ENCODE measurements at regions not wholly inside any gene's neighbourhood (a gene's known extent, or its start where the extent isn't known, plus 50 kb on each side); places are given as distances from the start of the nearest gene placed in this dataset.
"Not testable (repeated sequence)": the region's sequence is repeated elsewhere in the genome, so short reads cannot be mapped to it uniquely, and the experiment has no call there.

GRCh38 chr14:87304404-87304803 lies 688.6 kb downstream of the GALC start:
- no peak for DNase-seq

GRCh38 chr14:87286826-87287225 lies 706.2 kb downstream of the GALC start:
- no peak for DNase-seq

GRCh38 chr14:87286191-87286590 lies 706.8 kb downstream of the GALC start:
- DNase-seq, result no peak

- DNase-seq, result no peak
Measured at GRCh38 chr14:87285506-87285905, 707.5 kb downstream of the GALC start.

- DNase-seq, result no peak
Measured at GRCh38 chr14:87283547-87283946, 709.4 kb downstream of the GALC start.

- no peak for DNase-seq
Measured at GRCh38 chr14:87282266-87282665, 710.7 kb downstream of the GALC start.

GRCh38 chr14:87278415-87278814 lies 714.6 kb downstream of the GALC start:
- DNase-seq, result no peak

- DNase-seq, result no peak
Measured at GRCh38 chr14:87271331-87271730, 721.7 kb downstream of the GALC start.

- DNase-seq, result no peak
Measured at GRCh38 chr14:87268997-87269396, 724.0 kb downstream of the GALC start.

- DNase-seq, result no peak
Measured at GRCh38 chr14:87264796-87265195, 728.2 kb downstream of the GALC start.

- DNase-seq, result no peak
Measured at GRCh38 chr14:87264272-87264785, 728.7 kb downstream of the GALC start.

- DNase-seq, result no peak
Measured at GRCh38 chr14:87261621-87262020, 731.4 kb downstream of the GALC start.

- peak; percentile 80 for DNase-seq
Measured at GRCh38 chr14:87260460-87260859, 732.5 kb downstream of the GALC start.

GRCh38 chr14:87257421-87257820 lies 735.6 kb downstream of the GALC start:
- no peak for DNase-seq

- no peak for DNase-seq
Measured at GRCh38 chr14:87255058-87255457, 737.9 kb downstream of the GALC start.

- no peak for DNase-seq
Measured at GRCh38 chr14:87254331-87254874, 738.6 kb downstream of the GALC start.

- DNase-seq, result not testable (repeated sequence)
Measured at GRCh38 chr14:87253791-87254190, 739.2 kb downstream of the GALC start.

GRCh38 chr14:87252103-87252502 lies 740.9 kb downstream of the GALC start:
- DNase-seq, result no peak

GRCh38 chr14:87251011-87251410 lies 742.0 kb downstream of the GALC start:
- peak; percentile 77 for DNase-seq

- DNase-seq, result no peak
Measured at GRCh38 chr14:87241018-87241768, 751.8 kb downstream of the GALC start.

- DNase-seq, result not testable (repeated sequence)
Measured at GRCh38 chr14:87240319-87240718, 752.7 kb downstream of the GALC start.

- DNase-seq, result no peak
Measured at GRCh38 chr14:87233806-87234384, 759.1 kb downstream of the GALC start.

- DNase-seq, result peak; percentile 51
Measured at GRCh38 chr14:87233266-87233665, 759.7 kb downstream of the GALC start.

GRCh38 chr14:87231336-87232026 lies 761.5 kb downstream of the GALC start:
- DNase-seq, result no peak

Measured in NCI-H345 (cell line).